GM19463 (cell line): ENCODE measurements at regions not wholly inside any gene's neighbourhood (a gene's known extent, or its start where the extent isn't known, plus 50 kb on each side); places are given as distances from the start of the nearest gene placed in this dataset.
A peak's percentile ranks its signal among the peaks of the same experiment; 100 is the strongest.

ENCODE experiments used
- ATAC-seq: cut with Tn5 transposase; IDR thresholded peaks from one replicate; pipeline ENCODE4 v1.9.1; 2021; ENCODE audit warnings: mild to moderate bottlenecking, moderate library complexity; ENCODE audit not compliant: unreplicated experiment

DNA sequence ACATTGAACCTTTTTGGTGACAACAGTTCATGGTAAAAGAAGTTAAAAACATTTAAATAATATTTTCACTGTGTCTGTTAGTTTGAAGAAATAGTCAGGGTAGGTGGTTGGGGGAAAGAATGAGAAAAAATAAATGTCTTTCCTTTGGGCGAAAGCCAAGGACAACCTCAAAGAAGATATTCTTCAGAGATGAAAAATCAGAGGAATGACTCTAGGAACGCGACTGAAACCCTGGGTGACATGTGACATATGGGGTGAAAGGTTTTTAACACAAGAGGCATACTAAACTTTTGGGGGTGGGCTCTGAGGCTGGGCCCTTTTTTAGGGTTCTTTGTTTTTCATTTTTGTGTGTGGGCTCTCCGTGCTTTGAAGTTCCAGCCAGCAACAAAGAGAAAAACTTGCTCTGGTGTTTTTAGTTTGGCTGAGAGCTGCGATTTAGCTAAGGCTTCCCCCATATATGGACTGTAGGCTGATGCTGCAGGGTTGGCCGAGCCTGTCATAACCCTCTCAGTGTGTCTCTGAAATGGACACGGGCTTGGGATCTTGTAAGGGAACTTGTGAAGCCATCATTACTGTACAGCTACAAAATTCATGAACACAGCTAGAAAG lies 610.1 kb upstream of the ARID1B start:
- ATAC-seq = no peak

GRCh38 chr6:156166093-156166492 lies 611.1 kb upstream of the ARID1B start:
- no peak for ATAC-seq

DNA sequence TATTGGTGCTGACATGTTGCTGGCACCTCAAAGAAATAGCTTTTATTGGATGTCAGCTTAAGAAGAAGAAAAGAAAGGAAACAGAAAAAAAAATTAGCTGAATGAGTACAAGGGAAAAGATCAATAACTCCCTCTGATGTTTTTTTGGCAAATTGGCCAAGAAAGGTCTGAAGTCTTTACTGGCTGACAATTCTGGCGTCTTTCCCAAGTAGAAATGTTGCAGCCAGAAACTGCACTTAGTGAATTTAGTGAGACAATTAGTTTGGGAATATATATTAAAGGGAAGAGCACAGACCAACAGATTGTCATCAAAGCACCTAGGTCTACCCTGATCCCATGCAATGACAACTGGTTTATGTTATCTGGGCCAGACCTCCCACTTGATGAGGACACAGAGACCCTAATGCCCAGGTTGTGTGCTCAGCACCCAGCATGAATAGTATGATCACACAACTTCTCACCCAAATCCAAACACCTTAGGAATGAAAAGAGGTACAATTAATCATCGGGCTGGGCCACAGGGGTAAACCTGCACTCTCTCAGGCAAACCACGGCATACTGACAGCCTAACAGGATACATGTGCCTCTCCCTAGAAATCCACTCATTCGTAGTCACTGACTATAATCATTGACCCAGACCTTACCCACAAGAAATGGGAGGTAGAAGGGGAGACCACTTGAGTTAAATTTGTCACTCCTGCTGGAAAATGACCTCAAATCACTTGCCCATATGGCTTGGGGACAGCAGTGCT lies 612.3 kb upstream of the ARID1B start:
- ATAC-seq = no peak

GRCh38 chr6:156163311-156163710 lies 613.9 kb upstream of the ARID1B start:
- ATAC-seq = no peak

GRCh38 chr6:156161471-156161870 lies 615.7 kb upstream of the ARID1B start:
- no peak for ATAC-seq

- no peak for ATAC-seq
Observed at GRCh38 chr6:156160795-156161165, 616.4 kb upstream of the ARID1B start.

GRCh38 chr6:156160007-156160794 lies 617.0 kb upstream of the ARID1B start:
- ATAC-seq = no peak

DNA sequence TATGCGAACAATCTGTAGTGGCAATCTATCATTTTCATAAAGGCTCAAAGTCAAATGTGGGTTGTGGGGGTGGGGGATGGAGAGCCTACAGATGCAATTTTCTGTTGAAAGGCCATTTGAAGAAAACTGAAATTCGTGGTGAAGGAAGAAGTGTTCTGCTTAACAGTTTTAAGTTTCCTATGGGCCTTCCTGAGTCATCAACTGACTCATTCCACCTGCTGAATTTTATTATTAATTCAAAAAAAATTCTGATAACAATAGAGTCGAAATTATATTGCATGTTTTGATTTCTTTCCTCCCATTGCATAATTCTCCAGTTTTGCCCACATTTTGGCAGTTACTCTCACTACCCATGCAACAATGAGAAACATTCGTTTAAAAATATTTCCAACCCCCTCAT lies 622.3 kb upstream of the ARID1B start:
- ATAC-seq = no peak

GRCh38 chr6:156150391-156150790 lies 626.8 kb upstream of the ARID1B start:
- no peak for ATAC-seq

- ATAC-seq = no peak
Observed at GRCh38 chr6:156146891-156147290, 630.3 kb upstream of the ARID1B start.

GRCh38 chr6:156131221-156131903 lies 645.8 kb upstream of the ARID1B start:
- ATAC-seq = peak; percentile 88

DNA sequence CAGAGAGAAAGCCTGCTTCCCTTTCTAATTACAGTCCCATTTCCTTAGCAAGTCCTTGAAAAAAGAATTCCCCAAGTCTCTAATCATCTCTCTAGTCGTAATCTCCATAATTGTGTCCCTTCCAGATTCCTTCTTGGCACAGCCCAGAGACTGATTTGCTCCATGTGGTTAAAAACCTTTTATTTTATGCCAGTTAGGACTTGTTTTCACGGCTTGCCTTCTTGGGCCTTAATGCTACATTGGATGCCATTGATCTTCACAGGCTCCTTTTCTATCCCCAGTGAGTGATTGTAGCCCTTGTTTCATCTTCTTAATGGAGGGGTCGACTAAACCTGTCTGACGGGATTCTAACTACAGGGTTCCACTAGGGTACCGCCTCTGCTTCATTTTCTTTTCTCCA lies 650.6 kb upstream of the ARID1B start:
- no peak for ATAC-seq

GRCh38 chr6:156125844-156126243 lies 651.3 kb upstream of the ARID1B start:
- no peak for ATAC-seq

DNA sequence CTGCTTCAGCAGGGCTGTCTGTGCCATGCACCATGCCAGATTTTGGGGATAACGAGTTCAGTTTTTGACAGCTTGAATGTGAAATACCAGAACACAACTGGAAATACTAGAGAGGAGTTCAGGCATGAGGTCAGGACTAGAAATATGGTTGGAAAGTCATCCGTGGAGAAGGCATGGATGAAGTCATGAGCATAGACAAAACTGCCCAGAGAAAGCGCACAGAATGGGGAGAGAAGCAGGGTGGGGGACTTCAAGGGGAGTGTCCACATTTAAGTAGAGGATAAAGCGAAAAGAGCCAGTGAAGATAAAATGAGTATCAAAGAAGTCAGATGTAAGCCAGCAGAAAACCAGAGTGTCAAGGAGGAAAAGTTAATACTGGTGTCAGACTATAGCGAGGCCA lies 653.4 kb upstream of the ARID1B start:
- no peak for ATAC-seq

- no peak for ATAC-seq
Observed at GRCh38 chr6:156121973-156122372, 655.2 kb upstream of the ARID1B start.

GRCh38 chr6:156114541-156114940 lies 658.9 kb upstream of the NOX3 start:
- ATAC-seq = no peak

DNA sequence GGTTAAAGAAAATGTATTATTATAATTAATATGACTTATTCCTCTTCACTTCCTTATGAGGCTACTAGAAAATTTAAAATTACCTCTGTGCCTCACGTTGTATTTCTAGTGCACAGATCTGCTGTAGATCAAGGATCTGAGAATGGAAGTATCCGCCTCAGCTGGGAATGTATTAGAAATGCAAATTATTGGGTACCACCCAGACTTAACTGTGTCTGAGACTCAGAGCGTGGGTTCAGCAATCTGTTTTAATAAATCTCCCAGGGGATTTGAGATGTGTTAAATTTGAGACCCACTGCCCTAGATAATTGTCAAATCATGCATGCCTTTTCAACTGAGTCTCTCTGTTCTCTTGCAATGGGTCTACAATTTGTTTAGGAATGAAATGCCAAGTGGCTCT lies 658.0 kb upstream of the NOX3 start:
- no peak for ATAC-seq

GRCh38 chr6:156111913-156112312 lies 656.3 kb upstream of the NOX3 start:
- ATAC-seq = no peak

DNA sequence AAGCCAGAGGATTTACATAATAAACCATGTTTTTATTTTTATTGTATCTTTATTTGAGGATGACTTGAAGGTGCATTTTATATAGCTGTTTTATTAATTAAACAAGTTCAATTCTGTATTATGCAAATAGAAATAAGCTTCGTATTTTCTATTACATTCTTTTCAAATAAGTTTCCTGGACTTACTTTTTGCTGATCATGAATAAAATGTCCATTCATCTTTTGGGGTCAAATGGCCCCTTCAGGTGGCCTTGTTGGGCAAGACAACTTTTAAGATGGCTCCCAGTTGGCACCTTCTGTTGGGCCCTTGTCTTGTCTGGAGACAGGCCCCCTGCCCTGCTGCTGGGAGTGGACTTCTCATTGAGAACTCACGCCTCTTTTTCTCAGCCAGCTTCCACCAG lies 654.6 kb upstream of the NOX3 start:
- no peak for ATAC-seq

GRCh38 chr6:156109713-156110112 lies 654.1 kb upstream of the NOX3 start:
- ATAC-seq = no peak

DNA sequence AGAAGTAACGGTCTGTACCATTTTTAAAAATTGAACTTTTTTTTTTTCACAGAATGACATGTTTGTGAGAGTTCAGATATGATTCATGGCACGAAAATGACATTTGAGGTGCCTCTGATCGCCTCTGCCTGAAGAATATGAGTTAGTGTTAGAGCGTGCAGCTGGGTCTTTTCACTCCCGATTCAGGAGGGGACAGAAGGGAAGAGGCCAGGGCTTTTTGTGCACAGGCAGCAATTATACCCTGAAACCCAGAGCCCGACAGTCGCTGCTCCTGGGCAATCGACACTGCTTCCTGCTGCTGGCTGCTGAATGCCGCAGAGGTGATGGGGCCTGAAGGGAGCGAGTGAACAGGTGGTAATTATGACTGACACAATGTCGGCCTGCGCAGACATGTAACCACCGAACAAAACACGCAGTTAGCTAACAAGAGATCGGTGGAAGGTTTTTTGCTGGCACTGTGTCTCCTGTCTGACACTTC lies 652.0 kb upstream of the NOX3 start:
- ATAC-seq = no peak
